ENCODE measurements at regions not wholly inside any gene's neighbourhood (a gene's known extent, or its start where the extent isn't known, plus 50 kb on each side); places are given as distances from the start of the nearest gene placed in this dataset.

DNA sequence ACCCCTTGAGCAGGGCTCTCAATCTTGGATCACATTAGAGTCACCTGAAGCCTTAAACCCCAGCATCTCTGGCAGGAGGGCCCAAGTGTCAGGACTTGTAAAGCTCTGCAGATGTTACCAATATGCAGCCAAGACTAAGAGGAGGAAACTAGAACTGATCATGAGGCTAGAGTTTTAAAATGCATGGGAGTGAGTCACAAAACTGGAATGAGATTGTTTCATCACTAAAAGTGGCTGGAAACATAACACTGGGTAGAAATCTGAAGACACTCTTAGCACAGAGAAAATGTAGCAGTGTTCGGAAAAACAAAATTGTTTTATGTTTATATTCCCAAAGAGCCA is 63.3 kb upstream of the GHITM start:
- no peak for TF ChIP-seq CTCF (IDR thresholded peaks at IDR 0.05)
- TF ChIP-seq POLR2AphosphoS5 (IDR thresholded peaks at IDR 0.05): peak in 1 of 3 donors; percentile 17
- no peak for TF ChIP-seq POLR2A (IDR thresholded peaks at IDR 0.05)
